Spleen (tissue), 11 donors: ENCODE measurements at regions not wholly inside any gene's neighbourhood (a gene's known extent, or its start where the extent isn't known, plus 50 kb on each side); places are given as distances from the start of the nearest gene placed in this dataset.

Experiments used
- DNase-seq: peaks from one replicate; pipeline ENCODE4 v3.0.0-alpha.2; 2020
- H3K27ac ChIP-seq, 8 donors: fragments of 200-600 bp; sonication (generic) in 7 of 8; 1 replicate in 4 of 8; 2 replicates in 4 of 8; pipeline versions ENCODE4 v1.5.0 to v1.8.0; 2016 to 2021; ENCODE audit warnings: inconsistent platforms in 4 of 8, mild to moderate bottlenecking in 4 of 8, moderate library complexity in 1 of 8
- H3K27me3 ChIP-seq, 7 donors: fragments of 200-600 bp; sonication (generic) in 6 of 7; replicated peaks in 1 of 7; 1 replicate in 4 of 7; 2 replicates in 3 of 7; pipeline versions ENCODE4 v1.5.0 to v1.8.0; 2016 to 2021; ENCODE audit warnings: inconsistent platforms in 3 of 7, mild to moderate bottlenecking in 1 of 7
- H3K36me3 ChIP-seq, 6 donors: fragments of 200-600 bp; sonication (generic) in 5 of 6; 1 replicate in 4 of 6; 2 replicates in 2 of 6; pipeline versions ENCODE4 v1.5.0 to v1.8.0; 2016 to 2021; ENCODE audit warnings: inconsistent platforms in 2 of 6
- H3K4me1 ChIP-seq, 6 donors: fragments of 200-600 bp; sonication (generic) in 5 of 6; 1 replicate in 3 of 6; 2 replicates in 3 of 6; pipeline versions ENCODE4 v1.5.0 to v1.8.0; 2016 to 2021; ENCODE audit warnings: inconsistent platforms in 3 of 6
- H3K4me3 ChIP-seq, 8 donors: fragments of 200-600 bp; sonication (generic) in 7 of 8; 1 replicate in 4 of 8; 2 replicates in 4 of 8; pipeline versions ENCODE4 v1.5.0 to v1.8.0; 2016 to 2021; ENCODE audit warnings: inconsistent platforms in 4 of 8, mild to moderate bottlenecking in 4 of 8, moderate library complexity in 2 of 8
- H3K9me3 ChIP-seq, 8 donors: fragments of 200-600 bp; sonication (generic) in 7 of 8; 1 replicate in 4 of 8; 2 replicates in 4 of 8; pipeline versions ENCODE4 v1.5.0 to v1.8.0; 2016 to 2021; ENCODE audit warnings: inconsistent platforms in 4 of 8
- POLR2A ChIP-seq, 3 donors: fragments of 450-650 bp; IDR thresholded peaks; one replicate each; pipeline ENCODE4 v1.5.1; 2017; ENCODE audit warnings: antibody characterized with exemption in 3 of 3, mild to moderate bottlenecking in 1 of 3
- POLR2AphosphoS5 ChIP-seq, 3 donors: sonication (generic); formaldehyde crosslinking; IDR thresholded peaks; one replicate each; pipeline ENCODE4 v1.5.1; 2017; ENCODE audit warnings: antibody characterized with exemption in 3 of 3
- WGBS, 5 donors: extraction: QIAGEN DNeasy Blood & Tissue Kit in 3 of 5; methylation state at CpG; one replicate each; pipeline versions ENCODE4 v1.1.5 to v1.1.7; 2013 to 2018; 5-methylcytosine and 5-hydroxymethylcytosine counted together
- intact Hi-C: fragments of 100-400 bp; cut with DNase I; formaldehyde crosslinking; loops from one replicate; pipeline ENCODE4 v1.15.0; 2023; ENCODE audit warnings: low total_unique reads
- TF ChIP-seq, protein P1 (sequence below), 11 experiments: fragments of 200-600 bp in 7 of 11; fragments of 450-650 bp in 4 of 11; sonication (generic) in 4 of 11; IDR thresholded peaks in 8 of 11; conservative IDR thresholded peaks in 3 of 11; 1 replicate in 7 of 11; 2 replicates in 4 of 11; pipeline versions ENCODE4 v1.4.0 to v1.8.0; 2016 to 2021; ENCODE audit warnings: antibody characterized with exemption in 11 of 11, inconsistent platforms in 4 of 11, mild to moderate bottlenecking in 1 of 11
- donor health status: healthy with polysubstance abuse.
- donor health status: DM: no; HTN: no; CAD: no; lungs with moderate emphysema.
- donor health status: DM: no; HTN: no; CAD: no.
- donor health status: Bipolar disorder and iron deficiency.
- donor health status: healthy.
- donor health status: DM: no; HTN: no; CAD: no.
- donor health status: DM: yes; HTN: yes; CAD: no.

DNA sequence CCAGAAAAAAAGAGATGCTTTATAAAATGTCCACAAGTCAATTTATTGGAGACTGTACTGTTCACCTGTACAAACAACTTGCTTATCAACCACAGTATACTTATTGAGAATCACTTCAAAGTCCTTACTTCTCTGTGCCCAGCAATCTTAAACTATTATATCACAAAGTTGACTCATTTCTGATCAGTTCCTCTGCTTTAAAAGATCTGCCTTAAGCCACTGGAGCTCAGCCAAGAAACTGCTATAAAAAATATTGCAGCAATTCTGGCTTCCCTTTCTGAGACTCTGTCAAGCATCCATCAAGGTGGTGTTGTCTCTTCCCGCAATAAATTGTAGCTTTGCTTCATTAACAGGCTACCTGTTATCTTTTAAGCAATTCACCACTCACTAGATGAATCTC, 375.2 kb upstream of the SPHKAP start:
- no peak for DNase-seq
- 58 to 82% (median 69%) methylated on average over 1 of the region's 1 CpG for WGBS, 5 donors
- TF ChIP-seq POLR2A (IDR thresholded peaks at IDR 0.05) = no peak
- Histone ChIP-seq H3K4me1 (no peaks in the 10 kb centered on the region), H3K9me3 (peaks cover 0 to 5% (median 0%) of the 10 kb centered on the region in 8 donors), H3K4me3 (no peak overlapping the region), H3K27ac (no peak overlapping the region), H3K27me3 (no peaks in the 10 kb centered on the region), H3K36me3 (no peaks in the 10 kb centered on the region)
- intact Hi-C loops = no loop called here

DNA sequence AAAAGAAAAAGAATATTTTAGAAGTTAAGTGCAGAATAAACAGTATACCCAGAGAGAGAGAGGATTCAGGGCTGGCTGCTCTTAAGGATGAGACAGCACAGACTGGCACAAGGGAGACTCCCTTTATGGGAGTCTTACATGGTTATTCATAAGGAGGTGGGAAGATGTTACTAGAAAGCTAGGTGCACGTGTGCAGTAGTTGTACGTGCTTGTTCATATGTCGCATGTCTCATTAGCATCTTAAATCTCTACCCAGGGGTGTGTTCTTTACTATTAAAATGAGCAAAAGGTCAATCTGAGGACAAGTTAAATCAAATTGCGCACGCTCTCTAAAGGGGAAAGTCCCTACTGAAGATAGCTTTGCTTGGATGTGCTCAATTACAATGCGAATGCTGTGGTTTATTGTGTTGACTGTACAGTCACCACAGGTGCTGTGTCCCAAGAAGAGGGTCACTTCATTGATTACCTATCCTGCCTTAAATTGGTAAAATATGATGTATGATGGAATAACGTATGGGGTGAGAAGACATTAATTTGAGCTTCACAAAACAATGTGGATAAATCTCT, 368.0 kb upstream of the SPHKAP start:
- no peak overlapping the region for H3K4me3 ChIP-seq
- TF ChIP-seq POLR2AphosphoS5 (IDR thresholded peaks at IDR 0.05) (no peak), POLR2A (IDR thresholded peaks at IDR 0.05) (no peak)
- TF ChIP-seq, protein P1, sequence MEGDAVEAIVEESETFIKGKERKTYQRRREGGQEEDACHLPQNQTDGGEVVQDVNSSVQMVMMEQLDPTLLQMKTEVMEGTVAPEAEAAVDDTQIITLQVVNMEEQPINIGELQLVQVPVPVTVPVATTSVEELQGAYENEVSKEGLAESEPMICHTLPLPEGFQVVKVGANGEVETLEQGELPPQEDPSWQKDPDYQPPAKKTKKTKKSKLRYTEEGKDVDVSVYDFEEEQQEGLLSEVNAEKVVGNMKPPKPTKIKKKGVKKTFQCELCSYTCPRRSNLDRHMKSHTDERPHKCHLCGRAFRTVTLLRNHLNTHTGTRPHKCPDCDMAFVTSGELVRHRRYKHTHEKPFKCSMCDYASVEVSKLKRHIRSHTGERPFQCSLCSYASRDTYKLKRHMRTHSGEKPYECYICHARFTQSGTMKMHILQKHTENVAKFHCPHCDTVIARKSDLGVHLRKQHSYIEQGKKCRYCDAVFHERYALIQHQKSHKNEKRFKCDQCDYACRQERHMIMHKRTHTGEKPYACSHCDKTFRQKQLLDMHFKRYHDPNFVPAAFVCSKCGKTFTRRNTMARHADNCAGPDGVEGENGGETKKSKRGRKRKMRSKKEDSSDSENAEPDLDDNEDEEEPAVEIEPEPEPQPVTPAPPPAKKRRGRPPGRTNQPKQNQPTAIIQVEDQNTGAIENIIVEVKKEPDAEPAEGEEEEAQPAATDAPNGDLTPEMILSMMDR (IDR thresholded peaks at IDR 0.05 in 8 of 11, conservative IDR thresholded peaks at IDR 0.05 in 3 of 11) = no peak
- no peaks in the 10 kb centered on the region for H3K36me3 ChIP-seq
- peaks cover 0 to 27% (median 9%) of the 10 kb centered on the region in 8 donors for H3K9me3 ChIP-seq
- 81 to 88% (median 88%) methylated on average over 7 of the region's 7 CpGs for WGBS, 5 donors
- no peak for DNase-seq
- H3K4me1 ChIP-seq = no peaks in the 10 kb centered on the region
- no peaks in the 10 kb centered on the region for H3K27me3 ChIP-seq
- H3K27ac ChIP-seq = no peak overlapping the region
- intact Hi-C loops = no loop called here

DNA sequence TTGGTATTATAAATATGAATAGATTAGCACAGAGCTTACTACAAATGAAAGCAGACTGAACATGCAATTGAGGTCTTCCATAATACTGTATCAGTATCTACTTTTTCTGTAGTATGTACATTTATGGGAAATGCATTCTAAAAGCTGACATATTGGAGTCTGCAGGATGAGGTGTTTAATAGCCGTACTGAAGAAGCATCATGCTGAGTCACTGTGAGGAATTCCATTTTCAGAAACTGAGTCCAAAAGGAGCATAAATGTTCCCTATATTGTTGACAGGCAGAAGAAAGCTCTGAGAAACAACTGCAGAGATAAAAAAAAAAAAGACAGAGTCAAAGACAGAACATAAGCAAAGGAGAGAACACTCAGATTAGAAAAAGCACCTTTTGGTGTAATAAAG, 366.7 kb upstream of the SPHKAP start:
- intact Hi-C loops = no loop called here
- no peak for DNase-seq
- WGBS, 5 donors = 76 to 93% (median 87%) methylated on average over 1 of the region's 1 CpG
- no peaks in the 10 kb centered on the region for H3K4me1 ChIP-seq
- no peak overlapping the region for H3K27ac ChIP-seq
- peaks cover 0 to 22% (median 9%) of the 10 kb centered on the region in 8 donors for H3K9me3 ChIP-seq
- H3K4me3 ChIP-seq = no peak overlapping the region
- H3K27me3 ChIP-seq = no peaks in the 10 kb centered on the region
- H3K36me3 ChIP-seq = no peaks in the 10 kb centered on the region
- TF ChIP-seq, protein P1 (IDR thresholded peaks at IDR 0.05 in 8 of 11, conservative IDR thresholded peaks at IDR 0.05 in 3 of 11) = no peak
- TF ChIP-seq POLR2A (IDR thresholded peaks at IDR 0.05) (no peak), POLR2AphosphoS5 (IDR thresholded peaks at IDR 0.05) (no peak)

DNA sequence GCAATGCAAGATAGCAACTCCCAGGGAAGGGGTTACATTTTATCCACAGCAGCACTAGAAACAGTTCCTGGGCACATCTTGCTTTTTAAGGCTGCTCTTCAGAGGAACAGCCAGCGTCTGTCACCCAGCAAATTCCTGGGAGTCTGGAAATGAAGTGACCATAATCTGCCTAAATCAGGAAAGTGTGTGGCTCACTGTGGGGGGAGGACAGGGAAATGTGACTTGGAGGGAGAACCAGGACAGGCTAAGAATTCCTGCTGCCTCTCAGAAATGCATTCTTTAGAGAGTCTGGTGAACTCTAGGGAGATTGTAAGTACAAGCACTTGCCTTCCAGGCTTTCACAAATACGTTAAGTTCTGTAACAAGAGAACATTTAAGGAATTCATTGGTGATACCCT, 364.3 kb upstream of the SPHKAP start:
- H3K4me1 ChIP-seq = no peaks in the 10 kb centered on the region
- no peak overlapping the region for H3K27ac ChIP-seq
- TF ChIP-seq POLR2A (IDR thresholded peaks at IDR 0.05) (no peak), POLR2AphosphoS5 (IDR thresholded peaks at IDR 0.05) (no peak)
- TF ChIP-seq, protein P1 (IDR thresholded peaks at IDR 0.05 in 8 of 11, conservative IDR thresholded peaks at IDR 0.05 in 3 of 11) = no peak
- H3K4me3 ChIP-seq = no peak overlapping the region
- intact Hi-C loops = no loop called here
- DNase-seq = no peak
- no peaks in the 10 kb centered on the region for H3K27me3 ChIP-seq
- H3K36me3 ChIP-seq = no peaks in the 10 kb centered on the region
- H3K9me3 ChIP-seq = peaks cover 0 to 26% (median 7%) of the 10 kb centered on the region in 8 donors
- 55 to 72% (median 61%) methylated on average over 2 of the region's 2 CpGs for WGBS, 5 donors
